H9 (cell line): ENCODE measurements at regions not wholly inside any gene's neighbourhood (a gene's known extent, or its start where the extent isn't known, plus 50 kb on each side); places are given as distances from the start of the nearest gene placed in this dataset.
"Not testable (repeated sequence)": the region's sequence is repeated elsewhere in the genome, so short reads cannot be mapped to it uniquely, and the experiment has no call there.

Source experiments
- DNase-seq: peaks from one replicate; pipeline ENCODE4 v3.0.0-alpha.2; 2017
- H2AFZ ChIP-seq: one replicate; pipeline ENCODE4 v1.6.1; 2013; ENCODE audit warnings: mild to moderate bottlenecking, low read length, control low read depth, moderate library complexity
- H2AK5ac ChIP-seq: 2 replicates; pipeline ENCODE4 v1.6.1; 2013; ENCODE audit warnings: low read length, control low read depth, mixed read lengths; ENCODE audit not compliant: insufficient read length
- H2BK120ac ChIP-seq: one replicate; pipeline ENCODE4 v1.6.1; 2013; ENCODE audit warnings: low read depth, mild to moderate bottlenecking, low read length, control low read depth, inconsistent platforms; ENCODE audit not compliant: poor library complexity, severe bottlenecking
- H2BK12ac ChIP-seq: 2 replicates; pipeline ENCODE4 v1.6.1; 2013; ENCODE audit warnings: low read length, control low read depth, mixed read lengths, low read depth; ENCODE audit not compliant: insufficient read length
- H2BK15ac ChIP-seq: 2 replicates; pipeline ENCODE4 v1.6.1; 2013; ENCODE audit warnings: low read depth, low read length, control low read depth
- H2BK20ac ChIP-seq: one replicate; pipeline ENCODE4 v1.6.1; 2013; ENCODE audit warnings: low read depth, mild to moderate bottlenecking, low read length, control low read depth, inconsistent platforms; ENCODE audit not compliant: poor library complexity, severe bottlenecking
- H2BK5ac ChIP-seq: 2 replicates; pipeline ENCODE4 v1.6.1; 2013; ENCODE audit warnings: low read length, control low read depth, mixed read lengths; ENCODE audit not compliant: insufficient read length
- H3K14ac ChIP-seq: 2 replicates; pipeline ENCODE4 v1.6.1; 2013; ENCODE audit warnings: low read length, control low read depth; ENCODE audit not compliant: insufficient read depth
- H3K18ac ChIP-seq: 2 replicates; pipeline ENCODE4 v1.6.1; 2013; ENCODE audit warnings: low read depth, mild to moderate bottlenecking, mixed read lengths, low read length, control low read depth; ENCODE audit not compliant: insufficient read length
- H3K23ac ChIP-seq: 2 replicates; pipeline ENCODE4 v1.6.1; 2013; ENCODE audit warnings: low read length, control low read depth, mixed read lengths, low read depth; ENCODE audit not compliant: insufficient read length
- H3K23me2 ChIP-seq: 2 replicates; pipeline ENCODE4 v1.6.1; 2013; ENCODE audit warnings: low read depth, mild to moderate bottlenecking, mixed read lengths, low read length, control low read depth; ENCODE audit not compliant: insufficient read length, poor library complexity, severe bottlenecking
- H3K27ac ChIP-seq: 2 replicates; pipeline ENCODE4 v1.5.1; 2013; ENCODE audit warnings: low read length, control low read depth, mixed read lengths, low read depth; ENCODE audit not compliant: insufficient read length
- H3K27me3 ChIP-seq: 2 replicates; pipeline ENCODE4 v1.6.1; 2013; ENCODE audit warnings: low read length, control low read depth, inconsistent platforms; ENCODE audit not compliant: insufficient read depth
- H3K4ac ChIP-seq: 2 replicates; pipeline ENCODE4 v1.6.1; 2013; ENCODE audit warnings: low read depth, mild to moderate bottlenecking, control low read depth, inconsistent platforms, low read length, moderate library complexity
- H3K4me1 ChIP-seq: 2 replicates; pipeline ENCODE4 v1.6.1; 2013; ENCODE audit warnings: low read length, control low read depth, inconsistent platforms; ENCODE audit not compliant: insufficient read depth
- H3K4me2 ChIP-seq: 2 replicates; pipeline ENCODE4 v1.6.1; 2013; ENCODE audit warnings: low read length, control low read depth, mixed read lengths; ENCODE audit not compliant: insufficient read length, insufficient read depth
- H3K56ac ChIP-seq: 2 replicates; pipeline ENCODE4 v1.6.1; 2013; ENCODE audit warnings: low read depth, mild to moderate bottlenecking, mixed read lengths, low read length, control low read depth; ENCODE audit not compliant: insufficient read length
- H3K79me1 ChIP-seq: 2 replicates; pipeline ENCODE4 v1.6.1; 2013; ENCODE audit warnings: low read depth, mild to moderate bottlenecking, moderate library complexity, low read length, control low read depth, inconsistent platforms; ENCODE audit not compliant: insufficient read depth, poor library complexity, severe bottlenecking
- H3K79me2 ChIP-seq: 2 replicates; pipeline ENCODE4 v1.6.1; 2013; ENCODE audit warnings: low read length, control low read depth, inconsistent platforms; ENCODE audit not compliant: insufficient read depth
- H3K9ac ChIP-seq: 2 replicates; pipeline ENCODE4 v1.6.1; 2013; ENCODE audit warnings: low read length, control low read depth, mixed read lengths; ENCODE audit not compliant: insufficient read length; ENCODE audit errors: extremely low read depth
- H3K9me3 ChIP-seq: one replicate; pipeline ENCODE4 v1.6.1; 2013; ENCODE audit warnings: low read depth, low read length, inconsistent platforms; ENCODE audit not compliant: control insufficient read depth
- H3T11ph ChIP-seq: one replicate; pipeline ENCODE4 v1.6.1; 2013; ENCODE audit warnings: mild to moderate bottlenecking, low read length, control low read depth, inconsistent platforms
- H4K20me1 ChIP-seq: one replicate; pipeline ENCODE4 v1.6.1; 2013; ENCODE audit not compliant: control insufficient read depth, insufficient read length, insufficient read depth
- H4K5ac ChIP-seq: 2 replicates; pipeline ENCODE4 v1.6.1; 2013; ENCODE audit warnings: low read depth, mild to moderate bottlenecking, mixed read lengths, low read length, control low read depth; ENCODE audit not compliant: insufficient read length
- H4K8ac ChIP-seq: replicated peaks from 2 replicates; pipeline ENCODE4 v1.6.1; 2013; ENCODE audit warnings: low read length, control low read depth, mixed read lengths, low read depth; ENCODE audit not compliant: insufficient read length
- H4K91ac ChIP-seq: 2 replicates; pipeline ENCODE4 v1.6.1; 2013; ENCODE audit warnings: low read depth, mild to moderate bottlenecking, moderate library complexity, mixed read lengths, low read length, control low read depth; ENCODE audit not compliant: insufficient read length
- H3K27ac Mint-ChIP-seq, 3 experiments: 2 replicates in 2 of 3; 3 replicates in 1 of 3; pipeline ENCODE4 v1.8.0; 2020 to 2021; ENCODE audit warnings: mixed read lengths in 3 of 3, mild to moderate bottlenecking in 1 of 3, moderate library complexity in 1 of 3
- H3K27me3 Mint-ChIP-seq: 2 replicates; pipeline ENCODE4 v1.8.0; 2021; ENCODE audit warnings: low read depth, mild to moderate bottlenecking, moderate library complexity, mixed read lengths
- H3K36me3 Mint-ChIP-seq, 3 experiments: 2 replicates in 2 of 3; 3 replicates in 1 of 3; pipeline ENCODE4 v1.8.0; 2020 to 2021; ENCODE audit warnings: low read depth in 3 of 3, mixed read lengths in 3 of 3; ENCODE audit not compliant: insufficient read depth in 1 of 3
- H3K4me1 Mint-ChIP-seq, 2 experiments: 2 replicates each; pipeline ENCODE4 v1.8.0; 2020; ENCODE audit warnings: mixed read lengths in 2 of 2
- H3K4me3 Mint-ChIP-seq, 2 experiments: 2 replicates in 1 of 2; 3 replicates in 1 of 2; pipeline ENCODE4 v1.8.0; 2020 to 2021; ENCODE audit warnings: mild to moderate bottlenecking in 2 of 2, mixed read lengths in 2 of 2, moderate library complexity in 1 of 2
- H3K9me3 Mint-ChIP-seq, 2 experiments: 2 replicates in 1 of 2; 3 replicates in 1 of 2; pipeline ENCODE4 v1.8.0; 2020; ENCODE audit warnings: mild to moderate bottlenecking in 2 of 2, mixed read lengths in 2 of 2, moderate library complexity in 1 of 2
- CTCF ChIP-seq: fragments of 200-600 bp; sonication (generic); conservative IDR thresholded peaks from 3 replicates; pipeline ENCODE4 v1.8.0; 2021; ENCODE audit warnings: antibody characterized with exemption, mild to moderate bottlenecking
- WGBS: extraction: QIAGEN DNeasy Blood & Tissue Kit; methylation state at CpG from one replicate; pipeline ENCODE4 v1.1.7; 2013; ENCODE audit warnings: missing lambda C conversion rate, low lambda C conversion rate, mixed read lengths; ENCODE audit not compliant: insufficient read length; ENCODE audit errors: extremely low coverage; 5-methylcytosine and 5-hydroxymethylcytosine counted together

GRCh38 chr10:8174762-8175161 lies 120.3 kb downstream of the GATA3 start:
- Histone ChIP-seq H3K27me3 (no peaks in the 10 kb centered on the region), H3K56ac (no peak overlapping the region), H3K79me2 (no peaks in the 10 kb centered on the region), H3K9me3 (no peaks in the 10 kb centered on the region), H3K4ac (no peak overlapping the region), H3K14ac (no peak overlapping the region), H3K23me2 (peaks cover 2% of the 10 kb centered on the region), H3K18ac (no peak overlapping the region), H2BK20ac (no peak overlapping the region), H3K27ac (no peak overlapping the region), H2AK5ac (no peak overlapping the region), H4K5ac (no peak overlapping the region), H2BK5ac (no peak overlapping the region), H3K23ac (no peak overlapping the region), H4K8ac (no peak overlapping the region), H2AFZ (no peak overlapping the region), H3K4me2 (no peak overlapping the region), H3K9ac (no peak overlapping the region), H2BK12ac (no peak overlapping the region), H3K4me1 (peaks cover 4% of the 10 kb centered on the region; the same call in 1 of the 2 replicates), H2BK120ac (no peak overlapping the region), H3T11ph (no peak overlapping the region), H3K79me1 (no peaks in the 10 kb centered on the region), H2BK15ac (no peak overlapping the region), H4K91ac (no peak overlapping the region), H4K20me1 (no peaks in the 10 kb centered on the region)
- H3K36me3 Mint-ChIP-seq: peaks cover 0 to 5% (median 0%) of the 10 kb centered on the region in 3 experiments; a peak in 1 of 7 replicates
- TF ChIP-seq CTCF: no peak
- peak; percentile 84 for DNase-seq
- peaks cover 0 to 7% of the 10 kb centered on the region in 2 experiments; a peak in 3 of 4 replicates for H3K4me1 Mint-ChIP-seq
- WGBS: no CpG with 5 or more reads among the region's 8 CpGs
- peaks cover 4 to 7% of the 10 kb centered on the region in 2 experiments for H3K9me3 Mint-ChIP-seq
- no peaks in the 10 kb centered on the region; the same call in none of the 2 replicates for H3K27me3 Mint-ChIP-seq
- no peak overlapping the region for H3K27ac Mint-ChIP-seq
- H3K4me3 Mint-ChIP-seq: no peak overlapping the region

GRCh38 chr10:8177526-8177925 lies 123.0 kb downstream of the GATA3 start:
- H3K79me1 ChIP-seq, H2BK15ac ChIP-seq, H3K4me1 Mint-ChIP-seq, H3K4me1 ChIP-seq, H3K14ac ChIP-seq, H3K36me3 Mint-ChIP-seq, H3K27ac ChIP-seq, DNase-seq, H3K4me2 ChIP-seq, H3K9me3 ChIP-seq, H2BK20ac ChIP-seq, H4K5ac ChIP-seq, H3K27me3 Mint-ChIP-seq, H3K4ac ChIP-seq, H3K9ac ChIP-seq, H4K8ac ChIP-seq, H4K91ac ChIP-seq, H3K18ac ChIP-seq, H3K27me3 ChIP-seq, H3K23me2 ChIP-seq, H2BK120ac ChIP-seq, H3K79me2 ChIP-seq, H2AK5ac ChIP-seq, H3K23ac ChIP-seq, H4K20me1 ChIP-seq, H3K9me3 Mint-ChIP-seq, H3T11ph ChIP-seq, H3K4me3 Mint-ChIP-seq, H3K27ac Mint-ChIP-seq, H2BK12ac ChIP-seq, H3K56ac ChIP-seq, H2AFZ ChIP-seq, H2BK5ac ChIP-seq: not testable (repeated sequence)
- WGBS: no CpG with 5 or more reads among the region's 3 CpGs
